LoVo (cell line): ENCODE measurements at regions not wholly inside any gene's neighbourhood (a gene's known extent, or its start where the extent isn't known, plus 50 kb on each side); places are given as distances from the start of the nearest gene placed in this dataset.
"Not testable (repeated sequence)": the region's sequence is repeated elsewhere in the genome, so short reads cannot be mapped to it uniquely, and the experiment has no call there.

Experiments used
- DNase-seq: peaks from one replicate; pipeline ENCODE4 v3.0.0-alpha.2; 2016; ENCODE audit warnings: low spot score

DNA sequence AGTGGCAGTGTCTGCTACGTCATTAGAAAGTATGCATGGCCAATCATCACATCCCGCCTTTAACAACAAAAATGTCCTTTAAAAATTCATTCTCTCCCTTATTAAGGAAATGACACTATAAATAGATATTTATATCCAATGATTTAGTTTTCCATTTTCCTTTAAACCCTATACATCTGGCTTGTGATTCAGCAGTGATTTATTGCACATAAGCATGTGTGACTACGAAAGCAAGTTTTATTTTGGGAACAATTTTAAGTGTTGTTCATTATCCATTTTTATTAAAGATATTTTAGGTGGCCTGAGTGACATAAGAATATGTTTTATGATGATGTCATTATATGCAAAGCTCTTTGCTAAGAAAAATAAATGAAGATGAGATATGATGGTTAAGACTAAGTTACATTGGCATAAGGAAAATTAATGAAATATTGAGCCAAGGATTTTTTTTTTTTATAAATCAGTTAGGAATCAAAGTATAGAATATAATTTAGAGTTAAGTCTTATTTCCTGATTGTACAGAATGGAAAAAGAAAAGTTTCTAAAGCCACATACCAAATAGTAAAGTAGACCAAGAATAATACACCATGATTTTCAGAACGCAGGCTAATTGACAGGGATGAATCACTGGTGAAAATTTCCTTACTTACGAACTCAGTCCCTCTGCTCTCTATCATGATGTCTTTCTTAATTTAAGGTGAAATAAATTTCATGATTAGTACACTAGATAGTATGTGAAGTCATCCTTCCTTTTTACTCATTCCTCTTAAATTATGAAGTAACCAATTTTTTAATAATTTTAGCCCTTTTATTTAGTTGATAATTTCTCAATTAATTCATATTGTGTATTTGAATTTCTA, 822.4 kb downstream of the FAT4 start:
- DNase-seq = no peak

DNA sequence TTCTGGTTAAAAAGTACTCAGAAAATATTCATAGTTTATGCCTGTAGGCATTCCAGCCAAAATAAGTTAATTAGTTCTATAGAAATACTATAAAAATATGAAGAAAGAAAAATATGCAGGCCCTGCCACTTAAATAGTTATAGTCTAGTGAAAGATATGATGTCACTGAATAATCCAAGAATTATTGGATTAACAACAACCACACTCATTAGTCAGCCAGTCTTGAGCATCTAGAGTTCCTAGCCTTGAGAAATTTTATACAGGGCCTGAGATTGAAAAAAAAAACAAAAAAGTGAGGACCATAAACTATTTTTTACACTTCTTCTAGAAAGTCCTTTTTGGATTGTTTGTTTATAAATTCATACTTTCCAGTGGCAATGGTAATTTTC, 823.0 kb downstream of the FAT4 start:
- no peak for DNase-seq

DNA sequence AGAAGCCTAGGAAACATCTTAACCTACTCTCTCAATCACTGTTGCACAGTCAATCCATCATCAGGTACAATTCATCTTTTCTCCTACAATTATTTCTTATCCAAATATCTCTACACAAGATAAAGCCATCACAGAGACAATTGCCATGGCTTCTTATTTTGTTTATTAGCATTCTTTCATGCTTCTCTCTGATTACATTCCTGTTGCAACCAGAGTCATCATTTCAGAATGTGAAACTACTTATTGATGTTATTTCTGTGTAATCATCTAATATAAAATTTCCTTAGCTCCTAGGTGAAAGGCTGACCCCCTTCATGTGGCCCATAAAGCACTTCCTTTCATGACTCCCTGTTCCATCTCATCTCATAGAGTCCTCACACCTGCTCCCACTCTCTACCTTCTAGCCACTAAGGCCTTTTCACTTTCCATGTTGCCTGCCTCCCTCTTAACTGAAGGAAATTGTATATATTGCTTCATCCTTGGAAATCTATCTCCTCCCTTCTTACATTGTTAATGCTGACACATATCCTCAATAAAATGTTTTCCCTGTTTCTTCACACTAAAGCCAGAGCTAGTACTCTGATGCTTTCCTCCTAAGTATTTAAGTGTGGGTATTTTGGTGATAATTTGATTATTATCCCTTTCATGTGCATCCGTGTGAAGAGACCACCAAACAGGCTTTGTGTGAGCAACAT, 829.9 kb downstream of the FAT4 start:
- no peak for DNase-seq

DNA sequence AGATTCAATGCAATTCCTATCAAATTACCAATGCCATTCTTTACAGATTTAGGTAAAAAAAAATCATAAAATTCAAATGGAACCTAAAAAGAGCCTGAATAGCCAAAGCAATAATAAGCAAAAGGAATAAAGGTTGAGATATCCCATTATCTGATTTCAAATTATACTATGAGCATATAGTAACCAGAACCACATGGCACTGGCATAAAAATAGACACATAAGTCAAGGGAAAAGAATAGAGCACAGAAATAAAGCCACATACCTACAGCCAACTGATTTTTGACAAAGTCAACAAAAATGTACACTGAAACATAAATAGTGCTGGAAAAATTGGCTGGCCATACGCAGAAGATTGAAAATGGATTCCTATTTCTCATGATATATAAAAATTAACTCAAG, 853.7 kb downstream of the FAT4 start:
- DNase-seq = no peak

DNA sequence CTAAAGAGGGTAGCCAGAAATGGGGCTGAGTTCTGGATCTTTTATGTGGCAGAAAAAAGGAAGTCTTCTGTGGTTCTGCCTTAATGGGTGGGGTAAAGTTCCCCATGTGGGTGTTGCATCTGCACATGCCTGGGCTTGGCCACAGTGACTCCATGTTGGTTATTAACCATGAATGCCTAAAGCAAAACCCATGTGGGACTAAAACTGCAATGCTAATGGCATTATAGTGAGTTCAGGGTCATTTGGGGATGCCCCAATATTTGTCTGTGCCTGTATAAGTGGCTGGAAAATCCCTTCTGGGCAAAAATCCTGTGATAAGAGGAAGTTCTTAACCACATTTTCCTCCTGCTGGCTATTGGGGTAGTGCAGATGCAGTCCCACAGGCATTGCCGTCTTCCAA, 857.4 kb downstream of the FAT4 start:
- no peak for DNase-seq

DNA sequence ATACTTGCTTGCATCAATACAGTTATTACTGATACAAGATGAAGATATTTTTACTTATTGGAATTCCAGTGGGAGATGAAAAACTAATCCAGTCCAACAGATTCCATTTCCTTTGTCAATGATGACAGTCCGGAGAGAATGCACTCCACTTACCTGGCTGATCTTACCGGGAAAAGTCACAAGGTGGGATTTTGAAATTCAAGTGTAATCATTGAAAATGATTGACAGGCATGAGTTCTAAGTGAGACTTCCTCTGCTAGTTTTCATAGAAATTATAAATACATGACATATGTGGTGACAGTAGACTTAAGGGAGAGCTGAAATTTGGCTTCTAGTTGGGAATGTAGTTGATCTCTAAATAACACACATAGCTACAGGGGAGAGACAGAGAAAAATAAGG, 859.9 kb downstream of the FAT4 start:
- DNase-seq = no peak

DNA sequence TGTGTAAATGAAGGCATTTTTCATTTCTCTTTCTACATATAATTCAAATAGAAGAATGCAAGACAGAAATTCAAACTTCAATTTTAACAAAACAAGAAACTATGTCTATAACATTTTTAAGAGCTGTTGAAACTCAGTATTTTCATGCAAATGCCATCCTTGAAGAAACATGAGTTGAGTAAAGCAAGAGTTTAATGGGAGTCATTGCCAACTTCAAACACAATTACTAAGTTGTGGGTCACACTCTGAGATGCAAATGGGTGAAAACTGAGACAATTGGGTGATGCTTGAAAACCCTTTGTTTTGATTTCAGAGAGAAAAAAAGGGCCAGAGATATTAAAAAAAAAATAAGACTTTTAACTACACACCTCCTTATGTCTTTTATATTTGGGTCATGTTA, 865.9 kb downstream of the FAT4 start:
- DNase-seq = no peak

DNA sequence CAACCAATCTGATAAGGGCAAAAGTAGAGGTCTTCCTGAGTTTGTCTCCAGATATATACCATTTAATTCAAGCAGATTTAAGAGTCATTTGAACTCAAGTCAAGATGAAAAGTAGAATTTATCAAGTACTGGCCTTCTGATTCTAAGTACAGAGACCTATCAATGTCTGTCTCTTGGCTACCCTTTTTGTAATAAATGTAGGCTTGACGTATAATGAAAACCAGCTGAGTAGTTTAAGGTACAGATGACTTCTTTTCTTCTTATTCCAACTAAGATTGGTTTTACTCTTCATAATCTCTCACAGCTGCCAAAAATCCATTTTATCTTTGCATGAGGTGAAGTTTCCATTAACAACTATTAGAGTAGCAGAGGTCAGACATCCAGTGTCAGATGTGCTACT, 867.6 kb downstream of the FAT4 start:
- DNase-seq = no peak

DNA sequence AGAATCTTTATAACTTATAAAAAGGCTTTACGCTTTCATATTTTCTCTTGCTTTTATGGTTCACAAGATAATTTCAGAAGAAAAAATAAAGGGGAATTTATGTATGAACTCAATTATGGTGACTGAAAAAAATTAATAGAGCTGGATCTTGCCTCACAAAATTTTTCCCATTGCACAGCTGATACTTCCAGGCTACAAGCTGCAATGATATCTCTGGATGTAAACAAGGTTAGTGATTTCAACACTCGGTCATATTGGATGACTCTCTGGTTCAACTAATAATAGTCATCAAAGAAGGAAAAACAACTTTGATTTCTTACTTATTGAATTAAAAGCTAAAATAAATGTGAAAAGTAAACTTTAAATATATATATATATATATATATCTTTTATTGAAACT, 868.0 kb downstream of the FAT4 start:
- no peak for DNase-seq

DNA sequence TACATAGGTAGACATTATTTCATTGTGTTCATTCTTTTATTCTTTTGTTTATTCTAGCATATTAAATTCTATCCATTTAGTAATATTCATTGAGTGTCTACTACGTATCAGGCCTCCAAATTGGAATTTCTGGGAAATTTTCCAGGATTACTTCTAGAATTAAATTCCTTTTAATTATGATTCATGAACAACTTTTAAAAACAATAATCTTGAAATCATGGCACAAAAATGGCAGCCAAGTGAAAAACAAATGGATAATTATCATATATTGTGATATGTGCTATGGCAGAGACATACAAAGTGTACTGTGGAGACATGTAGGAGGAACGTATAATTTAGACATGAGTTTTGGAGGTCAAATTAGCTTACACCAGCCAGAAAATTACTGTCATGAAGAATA, 868.5 kb downstream of the FAT4 start:
- no peak for DNase-seq

DNA sequence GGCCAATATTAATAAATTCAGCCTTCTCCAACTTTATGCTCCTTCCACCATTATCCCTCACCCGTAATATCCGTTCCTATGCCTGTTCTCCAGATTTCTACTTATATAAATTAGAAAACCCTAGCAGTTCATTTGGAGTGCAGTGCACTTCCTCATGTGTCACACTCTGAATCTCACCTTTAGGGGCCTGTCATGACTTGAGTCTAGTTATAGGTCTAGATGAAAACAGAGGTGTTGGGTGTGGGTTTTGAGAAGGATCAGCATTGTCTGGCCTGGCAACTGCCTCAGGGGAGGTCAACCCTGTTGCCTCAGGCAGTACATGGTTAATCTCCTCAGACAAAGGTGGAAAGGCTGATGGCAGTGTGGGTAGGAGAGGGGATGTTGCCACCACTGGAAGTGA, 876.8 kb downstream of the FAT4 start:
- no peak for DNase-seq

DNA sequence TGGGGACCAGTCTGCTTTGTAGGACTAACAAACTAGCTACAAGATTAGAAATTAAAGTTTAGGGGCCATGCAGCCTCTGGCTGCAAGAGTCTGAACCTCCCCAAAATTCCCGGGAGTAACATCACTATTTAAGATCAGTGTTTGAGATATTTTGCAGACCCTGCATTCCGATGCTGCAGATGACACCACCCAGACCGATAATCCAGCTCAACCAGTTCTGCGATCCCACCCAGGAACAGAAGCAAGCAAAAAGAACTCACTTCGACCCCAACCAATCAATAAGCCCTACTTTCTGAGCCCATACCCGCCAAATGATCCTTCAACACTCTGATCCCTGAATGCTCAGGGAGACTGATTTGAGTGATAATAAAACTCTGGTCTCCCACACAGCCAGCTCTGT, 877.8 kb downstream of the FAT4 start:
- DNase-seq = no peak

DNA sequence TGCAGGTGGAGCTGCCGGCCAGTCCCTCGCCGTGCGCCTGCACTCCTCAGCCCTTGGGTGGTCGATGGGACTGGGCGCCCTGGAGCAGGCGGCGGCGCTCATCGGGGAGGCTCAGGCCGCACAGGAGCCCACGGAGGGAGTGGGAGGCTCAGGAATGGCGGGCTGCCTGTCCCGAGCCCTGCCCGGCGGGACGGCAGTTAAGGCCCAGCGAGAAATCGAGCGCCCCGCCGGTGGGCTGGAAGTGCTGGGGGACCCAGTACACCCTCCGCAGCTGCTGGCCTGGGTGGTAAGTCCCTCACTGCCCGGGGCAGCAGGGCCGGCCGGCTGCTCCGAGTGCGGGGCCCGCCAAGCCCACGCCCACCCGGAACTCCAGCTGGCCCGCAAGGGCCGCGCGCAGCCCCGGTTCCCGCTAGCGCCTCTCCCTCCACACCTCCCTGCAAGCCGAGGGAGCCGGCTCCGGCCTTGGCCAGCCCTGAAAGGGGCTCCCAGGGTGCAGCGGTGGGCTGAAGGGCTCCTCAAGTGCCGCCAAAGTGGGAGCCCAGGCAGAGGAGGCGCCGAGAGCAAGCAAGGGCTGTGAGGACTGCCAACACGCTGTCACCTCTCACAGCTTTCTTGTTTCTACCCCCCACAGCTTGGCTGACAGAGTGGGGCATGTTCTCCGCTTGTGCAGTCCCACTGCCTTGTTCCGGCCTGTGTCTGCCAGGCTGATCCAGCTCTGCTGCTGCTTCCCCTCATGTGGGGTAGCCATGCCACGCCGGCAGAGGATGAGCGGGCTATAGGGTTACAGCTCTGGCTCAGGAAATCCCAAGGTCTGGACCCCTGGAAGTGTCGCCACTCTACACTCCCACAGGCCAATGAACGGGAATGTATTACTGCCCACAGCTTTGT, 886.7 kb downstream of the FAT4 start:
- not testable (repeated sequence) for DNase-seq

DNA sequence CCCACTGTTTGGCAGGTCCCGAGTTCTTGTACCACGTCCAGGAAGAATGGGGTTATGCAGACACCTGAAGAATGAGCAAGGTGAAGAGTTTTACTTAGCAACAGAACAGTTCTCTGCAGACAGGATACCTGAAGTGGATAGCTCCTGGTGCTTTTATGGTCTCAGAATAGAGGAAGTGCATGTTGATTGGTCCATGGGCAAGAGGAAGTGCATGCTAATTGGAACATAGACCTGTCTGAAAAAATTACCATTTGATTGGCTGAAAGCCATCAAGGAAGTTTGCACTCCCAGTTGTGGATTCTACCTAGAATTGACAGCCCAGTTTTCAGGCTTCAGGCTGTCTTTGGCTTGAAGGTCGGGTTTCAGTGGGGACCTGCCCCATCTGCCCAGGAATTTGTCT, 887.5 kb downstream of the FAT4 start:
- DNase-seq = no peak

DNA sequence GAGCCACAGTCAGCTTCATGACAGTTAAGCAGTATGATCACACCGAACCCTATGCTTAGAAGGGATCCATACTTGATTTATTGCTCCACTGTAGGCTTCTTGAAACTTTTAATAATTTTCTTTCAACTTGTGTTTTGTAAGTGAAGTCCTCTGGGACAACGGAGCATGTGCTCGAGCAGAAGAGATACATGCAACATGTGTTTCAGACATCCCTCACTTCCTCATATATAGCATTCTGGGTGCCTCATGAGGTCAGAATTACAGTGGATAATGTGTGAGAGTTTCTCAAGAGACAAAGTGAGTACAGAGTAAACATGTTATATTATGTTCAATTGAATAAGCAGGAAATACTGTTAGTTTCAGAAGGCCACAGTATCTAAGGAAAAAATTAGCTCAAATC, 893.2 kb downstream of the FAT4 start:
- DNase-seq = no peak

DNA sequence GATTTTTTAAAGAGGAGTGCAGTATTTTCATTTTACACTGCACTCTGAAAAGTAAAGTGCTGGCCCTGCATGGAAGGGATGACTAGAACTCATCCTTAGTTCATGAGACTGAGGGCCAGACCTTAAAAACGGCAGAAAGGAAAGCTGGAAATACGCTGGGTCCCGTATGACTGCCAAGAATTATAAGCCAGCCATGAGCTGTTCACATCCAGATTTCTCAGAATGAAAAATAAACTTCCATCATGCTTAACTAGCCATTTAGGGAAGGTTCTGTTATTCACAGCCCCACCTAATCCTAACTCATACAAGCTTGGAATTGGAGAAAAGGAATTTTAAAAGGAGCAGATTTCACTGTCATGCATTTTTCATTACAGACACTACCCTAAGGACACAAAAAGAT, 894.4 kb downstream of the FAT4 start:
- DNase-seq = no peak

DNA sequence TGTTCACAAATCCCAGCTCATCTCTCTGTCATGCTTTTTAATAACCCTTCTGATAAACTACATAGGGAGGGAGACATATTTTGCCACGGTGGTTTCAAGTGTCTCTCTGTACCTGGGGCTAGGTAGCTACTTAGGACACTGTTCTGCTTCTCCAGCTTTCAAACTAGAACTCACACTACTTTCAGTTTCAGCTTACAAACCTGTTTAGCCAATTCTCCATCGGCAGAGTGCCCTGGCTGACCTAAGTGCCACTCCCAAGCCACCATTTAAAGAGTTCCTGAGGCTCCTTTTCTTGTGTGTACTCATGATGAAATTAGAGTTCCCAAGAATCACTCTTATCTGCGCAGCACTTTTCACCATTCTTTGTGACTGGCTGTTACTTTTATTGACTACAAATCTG, 899.2 kb downstream of the FAT4 start:
- DNase-seq = peak; percentile 7

DNA sequence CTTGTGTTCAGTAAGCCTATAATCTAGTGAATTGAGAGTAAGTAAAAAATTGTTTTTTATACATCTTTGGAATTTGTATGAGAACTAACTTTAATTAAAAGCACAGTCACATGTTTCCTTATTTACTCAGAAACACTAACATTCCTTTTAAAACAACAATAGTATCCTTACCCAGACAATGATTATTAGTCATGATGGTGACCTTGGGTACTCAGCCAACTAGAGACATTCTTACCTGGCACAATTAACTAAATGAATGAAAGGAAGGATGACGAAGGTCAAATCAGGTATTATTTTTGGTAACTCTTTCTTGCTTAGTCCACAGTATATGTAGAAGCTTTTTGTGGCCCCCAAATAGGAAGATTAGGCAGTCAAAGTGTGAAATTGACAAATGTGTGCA, 901.0 kb downstream of the FAT4 start:
- no peak for DNase-seq

DNA sequence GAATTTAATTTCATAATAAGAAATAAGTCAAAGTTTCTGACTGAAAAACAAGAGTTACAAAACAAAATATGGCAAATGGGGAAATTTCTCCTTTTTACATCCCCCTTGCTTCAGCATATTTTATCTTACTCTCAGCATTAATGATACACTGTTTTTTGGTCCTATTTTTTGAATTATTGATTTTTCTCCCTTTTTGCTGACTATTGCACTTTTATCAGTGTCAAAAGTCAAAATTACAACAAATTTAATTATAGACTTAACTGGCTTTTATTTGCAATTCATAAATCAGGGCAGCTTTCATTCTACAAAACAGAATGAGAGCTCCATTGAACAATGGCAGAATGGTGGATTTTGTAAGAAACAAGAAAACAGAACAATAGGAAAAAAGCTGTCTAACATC, 901.9 kb downstream of the FAT4 start:
- DNase-seq = no peak

DNA sequence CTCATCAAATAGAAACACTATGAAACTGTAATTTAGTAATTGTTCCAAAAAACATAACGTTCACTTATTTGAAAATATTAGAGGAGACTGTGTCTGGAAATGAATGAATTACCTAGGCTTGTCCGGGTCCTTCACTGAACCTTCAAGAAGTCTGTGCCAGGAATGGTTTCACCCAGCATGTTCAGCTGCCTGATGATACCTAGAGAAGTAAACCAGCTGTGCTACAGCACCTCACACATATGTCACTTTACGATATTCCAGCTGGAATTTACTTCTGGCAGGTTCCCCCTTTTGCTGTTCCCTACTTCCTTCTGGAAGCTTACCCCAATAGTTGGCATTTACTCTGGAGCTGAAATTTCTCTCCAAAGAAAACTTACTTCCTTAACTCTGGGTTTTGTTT, 906.5 kb downstream of the FAT4 start:
- DNase-seq = no peak

DNA sequence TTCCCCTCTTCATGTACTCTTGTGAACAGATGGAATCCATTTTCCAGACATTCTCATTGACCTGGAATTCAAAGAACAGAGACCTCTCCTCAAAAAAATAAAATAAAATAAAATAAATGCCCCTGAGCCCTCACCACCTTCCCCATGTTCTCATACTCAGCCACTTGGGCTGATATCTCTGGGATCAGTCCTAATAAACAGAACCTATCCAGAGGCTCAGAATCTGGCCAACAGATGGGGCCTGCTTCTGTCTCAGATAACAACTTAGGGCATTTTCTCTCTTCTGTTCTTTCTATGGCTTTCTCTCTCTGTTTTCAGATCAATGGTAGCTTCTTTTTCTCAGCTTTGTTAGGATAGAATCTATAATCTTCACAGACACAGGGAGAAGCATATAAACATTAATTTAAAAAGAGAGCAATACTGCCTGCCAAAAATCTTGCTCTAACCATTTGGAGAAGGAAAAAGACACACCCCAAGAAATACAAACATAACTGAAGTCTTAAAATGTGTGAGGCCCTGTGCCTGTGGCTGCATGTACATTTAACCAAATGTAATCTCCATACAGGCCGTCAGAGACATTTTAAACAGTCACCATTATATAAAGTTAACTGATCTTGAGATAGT, 907.1 kb downstream of the FAT4 start:
- DNase-seq = no peak

DNA sequence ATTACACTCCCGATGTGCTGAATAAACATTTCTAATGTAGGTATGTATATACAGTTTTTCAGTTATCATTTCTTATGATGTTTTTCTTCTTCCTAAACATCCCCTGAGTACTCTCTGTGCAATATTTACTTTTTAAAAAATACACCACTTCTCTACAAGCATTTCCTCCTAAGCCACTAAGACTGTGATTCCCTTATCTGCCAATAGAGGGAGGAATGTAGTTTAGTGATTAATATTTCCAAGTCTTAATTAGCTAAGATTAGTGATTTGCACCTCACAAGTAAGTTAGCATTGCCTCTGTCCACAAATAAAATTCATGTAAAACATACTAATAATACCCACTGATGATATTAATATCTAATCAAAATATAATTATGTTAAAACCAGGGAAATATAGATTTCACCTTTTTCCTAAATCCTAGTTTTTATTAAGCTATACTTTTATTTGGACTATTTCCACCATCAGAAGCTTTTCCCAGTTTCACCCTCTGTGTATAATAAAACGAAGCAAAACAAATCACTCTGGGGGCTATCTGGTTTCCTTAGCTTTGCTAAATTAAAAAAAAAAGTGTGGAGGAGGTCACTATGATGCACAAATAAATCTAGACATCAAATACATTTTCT, 909.1 kb downstream of the FAT4 start:
- no peak for DNase-seq
